CD4-positive, alpha-beta T cell (primary cell): ENCODE measurements at regions not wholly inside any gene's neighbourhood (a gene's known extent, or its start where the extent isn't known, plus 50 kb on each side); places are given as distances from the start of the nearest gene placed in this dataset.

Experiments used
- ATAC-seq: fragments of 200-7000 bp; cut with Tn5 transposase; one replicate; pipeline ENCODE4 v1.10.0; 2022; ENCODE audit warnings: mild to moderate bottlenecking; ENCODE audit not compliant: poor library complexity
- CTCF ChIA-PET: fragments of 350-600 bp; sonication (Branson Sonifier 250); formaldehyde crosslinking; loops from one replicate; lab custom pipeline; 2021; ENCODE audit warnings: antibody characterized with exemption, inconsistent platforms; lab: Charles Lee
- POLR2A ChIA-PET: fragments of 350-600 bp; sonication (Branson Sonifier 250); formaldehyde crosslinking; loops from one replicate; lab custom pipeline; 2021; ENCODE audit warnings: antibody characterized with exemption, inconsistent platforms; lab: Charles Lee
- DNase-seq, 14 experiments: peaks; one replicate each; pipeline ENCODE4 v3.0.0-alpha.2; 2013 to 2020; ENCODE audit warnings: mixed read lengths in 2 of 14
- H3K27ac ChIP-seq, 2 donors: one replicate each; pipeline versions ENCODE4 v1.5.1 to v1.7.0; 2013; ENCODE audit warnings: low read length in 2 of 2, low read depth in 1 of 2, mild to moderate bottlenecking in 1 of 2
- H3K27me3 ChIP-seq, 2 experiments: 1 replicate in 1 of 2; 2 replicates in 1 of 2; pipeline versions ENCODE4 v1.6.1 to v1.7.0; 2013; ENCODE audit warnings: low read length in 2 of 2, control low read depth in 1 of 2, mild to moderate bottlenecking in 1 of 2, moderate library complexity in 1 of 2; ENCODE audit not compliant: insufficient read depth in 2 of 2, control insufficient read depth in 1 of 2
- H3K36me3 ChIP-seq: one replicate; pipeline ENCODE4 v1.6.1; 2013; ENCODE audit warnings: low read length, control low read depth; ENCODE audit not compliant: insufficient read depth
- H3K4me1 ChIP-seq: one replicate; pipeline ENCODE4 v1.6.1; 2013; ENCODE audit warnings: low read length, control low read depth; ENCODE audit not compliant: insufficient read depth
- H3K4me3 ChIP-seq: one replicate; pipeline ENCODE4 v1.5.1; 2013; ENCODE audit warnings: mild to moderate bottlenecking, low read length, moderate library complexity
- H3K9me3 ChIP-seq, 2 experiments: 1 replicate in 1 of 2; 2 replicates in 1 of 2; pipeline versions ENCODE4 v1.6.1 to v1.7.0; 2013; ENCODE audit warnings: low read length in 2 of 2, mild to moderate bottlenecking in 2 of 2, control low read depth in 1 of 2, moderate library complexity in 1 of 2; ENCODE audit not compliant: control insufficient read depth in 1 of 2, insufficient read depth in 1 of 2
- H3K27ac Mint-ChIP-seq: one replicate; pipeline ENCODE4 v1.8.0; 2020; ENCODE audit warnings: mixed read lengths
- H3K27me3 Mint-ChIP-seq: one replicate; pipeline ENCODE4 v1.8.0; 2021; ENCODE audit warnings: mixed read lengths
- H3K36me3 Mint-ChIP-seq: one replicate; pipeline ENCODE4 v1.8.0; 2021; ENCODE audit warnings: low read depth, mixed read lengths
- H3K4me1 Mint-ChIP-seq: one replicate; pipeline ENCODE4 v1.8.0; 2021; ENCODE audit warnings: low read depth, mixed read lengths
- H3K4me3 Mint-ChIP-seq: one replicate; pipeline ENCODE4 v1.8.0; 2020; ENCODE audit warnings: mild to moderate bottlenecking, mixed read lengths
- H3K9me3 Mint-ChIP-seq: one replicate; pipeline ENCODE4 v1.8.0; 2020; ENCODE audit warnings: mixed read lengths
- intact Hi-C, 2 experiments: fragments of 100-400 bp; cut with DNase I in 1 of 2; cut with micrococcal nuclease in 1 of 2; formaldehyde crosslinking; loops; one replicate each; pipeline versions ENCODE4 v1.15.1 to v1.9.0; 2023 to 2025; cut with DNase I, micrococcal nuclease
- TF ChIP-seq, protein P1 (sequence below): fragments of 200-600 bp; IDR thresholded peaks from one replicate; pipeline ENCODE4 v1.8.0; 2022; ENCODE audit warnings: antibody characterized with exemption, mild to moderate bottlenecking

DNA sequence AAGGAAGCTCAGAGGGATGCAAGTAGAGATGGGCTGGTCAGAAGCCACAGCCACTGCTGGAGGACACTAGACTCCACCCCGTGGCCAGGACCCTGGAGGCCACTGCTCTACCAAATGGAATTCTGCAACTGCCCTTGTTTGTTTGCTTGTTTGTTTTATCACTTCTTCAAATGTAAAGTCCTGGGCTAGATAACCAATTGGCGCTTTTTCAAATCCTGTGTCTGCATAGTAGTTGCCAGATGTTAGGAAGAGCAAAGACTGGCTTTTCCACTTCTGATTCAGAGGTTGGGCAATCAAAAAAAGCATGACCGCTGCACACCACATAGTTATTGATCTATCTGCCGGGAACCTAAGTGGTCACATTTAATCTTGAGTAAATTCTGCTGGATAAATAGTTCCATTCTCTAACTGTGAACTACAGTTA lies 255.2 kb upstream of the SFRP2 start:
- TF ChIP-seq, protein P1, sequence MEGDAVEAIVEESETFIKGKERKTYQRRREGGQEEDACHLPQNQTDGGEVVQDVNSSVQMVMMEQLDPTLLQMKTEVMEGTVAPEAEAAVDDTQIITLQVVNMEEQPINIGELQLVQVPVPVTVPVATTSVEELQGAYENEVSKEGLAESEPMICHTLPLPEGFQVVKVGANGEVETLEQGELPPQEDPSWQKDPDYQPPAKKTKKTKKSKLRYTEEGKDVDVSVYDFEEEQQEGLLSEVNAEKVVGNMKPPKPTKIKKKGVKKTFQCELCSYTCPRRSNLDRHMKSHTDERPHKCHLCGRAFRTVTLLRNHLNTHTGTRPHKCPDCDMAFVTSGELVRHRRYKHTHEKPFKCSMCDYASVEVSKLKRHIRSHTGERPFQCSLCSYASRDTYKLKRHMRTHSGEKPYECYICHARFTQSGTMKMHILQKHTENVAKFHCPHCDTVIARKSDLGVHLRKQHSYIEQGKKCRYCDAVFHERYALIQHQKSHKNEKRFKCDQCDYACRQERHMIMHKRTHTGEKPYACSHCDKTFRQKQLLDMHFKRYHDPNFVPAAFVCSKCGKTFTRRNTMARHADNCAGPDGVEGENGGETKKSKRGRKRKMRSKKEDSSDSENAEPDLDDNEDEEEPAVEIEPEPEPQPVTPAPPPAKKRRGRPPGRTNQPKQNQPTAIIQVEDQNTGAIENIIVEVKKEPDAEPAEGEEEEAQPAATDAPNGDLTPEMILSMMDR: no peak
- H3K4me1 ChIP-seq: no peaks in the 10 kb centered on the region
- Mint-ChIP-seq H3K4me3 (no peak overlapping the region), H3K36me3 (no peaks in the 10 kb centered on the region), H3K27me3 (peaks cover 9% of the 10 kb centered on the region), H3K27ac (no peak overlapping the region), H3K4me1 (no peaks in the 10 kb centered on the region), H3K9me3 (no peaks in the 10 kb centered on the region)
- CTCF ChIA-PET: no interaction called here
- DNase-seq (no peak), ATAC-seq (no peak)
- H3K27ac ChIP-seq: no peak overlapping the region
- POLR2A ChIA-PET: no interaction called here
- no peaks in the 10 kb centered on the region for H3K36me3 ChIP-seq
- H3K9me3 ChIP-seq: no peaks in the 10 kb centered on the region
- H3K4me3 ChIP-seq: no peak overlapping the region
- H3K27me3 ChIP-seq: peaks cover 0 to 2% of the 10 kb centered on the region in 2 experiments
- intact Hi-C loops: no loop called here

DNA sequence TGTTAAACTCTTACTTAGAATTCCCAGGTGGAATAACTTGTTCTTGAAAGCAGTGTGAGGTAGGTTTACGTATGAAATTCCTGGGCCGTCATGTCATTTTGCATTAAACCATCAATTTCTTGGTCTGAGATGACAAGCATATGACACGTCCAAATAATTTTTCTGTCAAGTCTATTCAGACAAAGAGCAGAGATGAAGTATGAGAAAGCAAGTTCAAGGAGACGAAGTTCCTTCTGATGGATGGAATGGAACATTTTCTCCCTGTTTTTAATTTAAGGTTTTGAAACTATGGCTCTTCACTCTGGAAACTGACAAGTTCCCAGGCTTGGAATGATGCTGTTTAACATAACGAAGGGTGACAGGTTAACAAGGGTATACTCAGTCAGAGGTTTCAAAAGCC lies 252.8 kb upstream of the SFRP2 start:
- ChIA-PET POLR2A (no interaction called here), CTCF (no interaction called here)
- no peak for DNase-seq
- H3K4me1 ChIP-seq: no peaks in the 10 kb centered on the region
- H3K36me3 ChIP-seq: no peaks in the 10 kb centered on the region
- H3K4me1 Mint-ChIP-seq: no peaks in the 10 kb centered on the region
- H3K27ac Mint-ChIP-seq: no peak overlapping the region
- no peak overlapping the region for H3K27ac ChIP-seq
- no peak overlapping the region for H3K4me3 Mint-ChIP-seq
- H3K9me3 ChIP-seq: no peaks in the 10 kb centered on the region
- H3K4me3 ChIP-seq: no peak overlapping the region
- H3K27me3 ChIP-seq: peaks cover 0 to 7% of the 10 kb centered on the region in 2 experiments
- peaks cover 14% of the 10 kb centered on the region for H3K27me3 Mint-ChIP-seq
- no peaks in the 10 kb centered on the region for H3K36me3 Mint-ChIP-seq
- TF ChIP-seq, protein P1: no peak
- no peak for ATAC-seq
- intact Hi-C loops: no loop called here
- H3K9me3 Mint-ChIP-seq: no peaks in the 10 kb centered on the region

DNA sequence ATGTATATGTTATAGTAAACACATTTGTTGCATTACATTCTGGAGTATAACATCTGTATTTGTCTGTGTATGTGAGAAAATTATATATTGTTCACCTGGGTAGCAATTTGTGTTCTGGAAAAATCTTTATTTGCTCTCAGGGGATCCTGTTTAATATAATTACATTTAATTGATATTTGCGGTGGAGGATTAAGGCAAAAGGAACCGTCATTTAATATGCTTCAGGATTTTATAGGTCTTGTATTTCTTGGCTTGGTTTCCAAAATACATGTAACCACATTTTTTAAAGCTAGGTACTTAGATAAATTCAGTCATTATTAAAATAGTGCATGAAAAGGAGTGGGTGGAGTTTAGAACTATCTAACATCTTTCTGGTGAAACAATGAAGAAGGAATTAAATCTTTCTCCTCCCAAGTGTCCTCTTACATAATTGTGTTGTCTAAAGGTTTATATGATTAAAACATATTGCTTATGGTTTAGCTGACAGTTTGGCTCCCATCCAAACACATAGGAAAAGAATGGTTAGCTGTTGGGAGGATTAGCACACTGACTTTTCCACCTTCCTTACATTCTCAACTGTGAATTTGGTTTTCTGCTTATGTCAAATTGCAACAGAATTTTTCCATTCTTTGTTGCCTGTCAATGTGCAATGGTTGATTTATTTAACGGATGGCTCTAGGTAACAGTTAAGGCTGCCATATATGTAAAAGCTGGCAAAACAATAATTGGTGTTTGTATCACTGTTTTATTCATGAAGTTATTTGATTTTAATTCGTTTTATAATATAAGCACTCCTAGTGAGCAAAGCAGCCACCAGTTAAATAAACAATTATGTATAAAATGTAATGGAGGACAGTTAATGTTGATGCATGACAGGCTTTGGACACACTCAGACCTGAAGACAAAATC lies 250.8 kb upstream of the SFRP2 start:
- H3K4me3 Mint-ChIP-seq: no peak overlapping the region
- CTCF ChIA-PET: no interaction called here

More for the DNA sequence above, 250.8 kb upstream of the SFRP2 start:
- H3K4me1 ChIP-seq: no peaks in the 10 kb centered on the region
- Mint-ChIP-seq H3K27ac (no peak overlapping the region), H3K27me3 (peaks cover 23% of the 10 kb centered on the region), H3K36me3 (no peaks in the 10 kb centered on the region), H3K4me1 (no peaks in the 10 kb centered on the region), H3K9me3 (no peaks in the 10 kb centered on the region)
- H3K27me3 ChIP-seq: peaks cover 5 to 7% of the 10 kb centered on the region in 2 experiments
- TF ChIP-seq, protein P1: no peak
- H3K27ac ChIP-seq: no peak overlapping the region
- H3K4me3 ChIP-seq: no peak overlapping the region
- DNase-seq: no peak
- POLR2A ChIA-PET: no interaction called here
- H3K9me3 ChIP-seq: no peaks in the 10 kb centered on the region
- intact Hi-C loops: no loop called here
- no peak for ATAC-seq
- no peaks in the 10 kb centered on the region for H3K36me3 ChIP-seq
